ENCODE measurements at regions not wholly inside any gene's neighbourhood (a gene's known extent, or its start where the extent isn't known, plus 50 kb on each side); places are given as distances from the start of the nearest gene placed in this dataset.

GRCh38 chr11:35085531-35086165 is 53.3 kb upstream of the CD44 start:
- FAIRE-seq (no peak), DNase-seq (ENCODE audit: low read depth in 1 of 2, low spot score in 2 of 2) (no peak)
- no peak overlapping the region for H3K23ac ChIP-seq (ENCODE audit: insufficient read length)
- no peaks in the 10 kb centered on the region for H3K23me2 ChIP-seq (ENCODE audit: low read depth, low read length)
- no peaks in the 10 kb centered on the region for H3K79me1 ChIP-seq (ENCODE audit: low read depth, low read length)
- H3K18ac ChIP-seq (ENCODE audit: extremely low read depth, low read length) = no peak overlapping the region
- H4K5ac ChIP-seq (ENCODE audit: insufficient read length, low read depth, low read length) = no peak overlapping the region
- H3K27me3 ChIP-seq (replicated peaks in 1 of 4; ENCODE audit: control insufficient read depth in 3 of 4, extremely low read depth in 1 of 4, insufficient read depth in 3 of 4, low read length in 3 of 4) = no peaks in the 10 kb centered on the region
- no peak overlapping the region for H3K9ac ChIP-seq (replicated peaks in 1 of 4; ENCODE audit: extremely low read depth in 1 of 4, low read depth in 3 of 4, low read length in 3 of 4)
- POLR2A ChIA-PET (ENCODE audit: partially characterized antibody) = no interaction called here
- no peak overlapping the region for H3K14ac ChIP-seq (ENCODE audit: insufficient read length)
- no peak overlapping the region for H3K56ac ChIP-seq (replicated peaks; ENCODE audit: insufficient read length, low read depth, low read length)
- TF ChIP-seq RXRA (IDR thresholded peaks at IDR 0.05; ENCODE audit: insufficient read depth, low read depth, low read length) (no peak), ATF3 (IDR thresholded peaks at IDR 0.05; ENCODE audit: insufficient read depth, low read depth, low read length) (no peak)
- no peaks in the 10 kb centered on the region for H3K79me2 ChIP-seq (ENCODE audit: control insufficient read depth in 1 of 2, insufficient read depth in 2 of 2, low read length in 2 of 2)
- H4K91ac ChIP-seq (replicated peaks; ENCODE audit: insufficient read length, low read length) = no peak overlapping the region
- no peak overlapping the region for H2BK15ac ChIP-seq (ENCODE audit: low read length)
- H3K36me3 ChIP-seq (ENCODE audit: control insufficient read depth in 2 of 4, insufficient read depth in 4 of 4, low read length in 3 of 4) = no peaks in the 10 kb centered on the region
- H3K27ac ChIP-seq (ENCODE audit: low read depth, low read length) = no peak overlapping the region
- no peak overlapping the region; the same call in 1 of the 2 replicates for H4K8ac ChIP-seq (ENCODE audit: extremely low read depth, insufficient read depth, low read length)
- no peak overlapping the region for H2AFZ ChIP-seq (ENCODE audit: low read length)
- H3K4ac ChIP-seq (replicated peaks; ENCODE audit: insufficient read length, low read depth, low read length) = no peak overlapping the region
- no peak overlapping the region for H2BK12ac ChIP-seq (ENCODE audit: low read depth, low read length)
- H3K4me2 ChIP-seq (ENCODE audit: insufficient read depth in 1 of 2, low read depth in 2 of 2, low read length in 2 of 2) = no peak overlapping the region
- CTCF ChIA-PET (ENCODE audit: partially characterized antibody) = no interaction called here
- H4K20me1 ChIP-seq (replicated peaks in 1 of 2; ENCODE audit: control insufficient read depth in 1 of 2, insufficient read depth in 2 of 2, low read length in 2 of 2) = no peaks in the 10 kb centered on the region
- WGBS, 2 experiments (ENCODE audit: extremely low coverage in 1 of 2, insufficient coverage in 1 of 2, insufficient read length in 1 of 2, insufficient replicate concordance in 2 of 2, low coverage in 1 of 2, low lambda C conversion rate in 2 of 2, missing lambda C conversion rate in 1 of 2) = 95% methylated on average over 4 of the region's 4 CpGs; no CpG with 5 or more reads in 1 of the 2 experiments
- peaks cover 0 to 2% (median 0%) of the 10 kb centered on the region in 4 experiments; a peak in 1 of 7 replicates for H3K4me1 ChIP-seq (replicated peaks in 1 of 4; ENCODE audit: control insufficient read depth in 3 of 4, insufficient read depth in 4 of 4, low read length in 3 of 4)
- no peaks in the 10 kb centered on the region for H3K9me3 ChIP-seq (ENCODE audit: insufficient read depth in 2 of 2, low read depth in 1 of 2, low read length in 1 of 2)
- no peak overlapping the region for H2BK20ac ChIP-seq (ENCODE audit: low read length)
- H2BK5ac ChIP-seq (ENCODE audit: low read depth, low read length) = no peak overlapping the region
- no peak overlapping the region for H3K4me3 ChIP-seq (ENCODE audit: extremely low read depth in 1 of 4, insufficient read depth in 2 of 4, low read depth in 3 of 4, low read length in 4 of 4)
- H2AK5ac ChIP-seq (ENCODE audit: low read depth, low read length) = no peak overlapping the region
- H2BK120ac ChIP-seq (replicated peaks; ENCODE audit: low read depth, low read length) = no peak overlapping the region
